LNCAP (cell line): ENCODE measurements at regions not wholly inside any gene's neighbourhood (a gene's known extent, or its start where the extent isn't known, plus 50 kb on each side); places are given as distances from the start of the nearest gene placed in this dataset.

Experiments used
- TF ChIP-seq, protein P1 (sequence below): fragments of 450-650 bp; IDR thresholded peaks from 2 replicates; pipeline ENCODE4 v1.5.1; 2017; ENCODE audit warnings: mild to moderate bottlenecking

- TF ChIP-seq, protein P1, sequence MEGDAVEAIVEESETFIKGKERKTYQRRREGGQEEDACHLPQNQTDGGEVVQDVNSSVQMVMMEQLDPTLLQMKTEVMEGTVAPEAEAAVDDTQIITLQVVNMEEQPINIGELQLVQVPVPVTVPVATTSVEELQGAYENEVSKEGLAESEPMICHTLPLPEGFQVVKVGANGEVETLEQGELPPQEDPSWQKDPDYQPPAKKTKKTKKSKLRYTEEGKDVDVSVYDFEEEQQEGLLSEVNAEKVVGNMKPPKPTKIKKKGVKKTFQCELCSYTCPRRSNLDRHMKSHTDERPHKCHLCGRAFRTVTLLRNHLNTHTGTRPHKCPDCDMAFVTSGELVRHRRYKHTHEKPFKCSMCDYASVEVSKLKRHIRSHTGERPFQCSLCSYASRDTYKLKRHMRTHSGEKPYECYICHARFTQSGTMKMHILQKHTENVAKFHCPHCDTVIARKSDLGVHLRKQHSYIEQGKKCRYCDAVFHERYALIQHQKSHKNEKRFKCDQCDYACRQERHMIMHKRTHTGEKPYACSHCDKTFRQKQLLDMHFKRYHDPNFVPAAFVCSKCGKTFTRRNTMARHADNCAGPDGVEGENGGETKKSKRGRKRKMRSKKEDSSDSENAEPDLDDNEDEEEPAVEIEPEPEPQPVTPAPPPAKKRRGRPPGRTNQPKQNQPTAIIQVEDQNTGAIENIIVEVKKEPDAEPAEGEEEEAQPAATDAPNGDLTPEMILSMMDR = no peak
These were observed 382.3 kb upstream of the MTPN start for GRCh38 chr7:136359333-136359903.

- TF ChIP-seq, protein P1 = no peak
These were observed 376.1 kb upstream of the MTPN start for GRCh38 chr7:136353287-136353686.

DNA sequence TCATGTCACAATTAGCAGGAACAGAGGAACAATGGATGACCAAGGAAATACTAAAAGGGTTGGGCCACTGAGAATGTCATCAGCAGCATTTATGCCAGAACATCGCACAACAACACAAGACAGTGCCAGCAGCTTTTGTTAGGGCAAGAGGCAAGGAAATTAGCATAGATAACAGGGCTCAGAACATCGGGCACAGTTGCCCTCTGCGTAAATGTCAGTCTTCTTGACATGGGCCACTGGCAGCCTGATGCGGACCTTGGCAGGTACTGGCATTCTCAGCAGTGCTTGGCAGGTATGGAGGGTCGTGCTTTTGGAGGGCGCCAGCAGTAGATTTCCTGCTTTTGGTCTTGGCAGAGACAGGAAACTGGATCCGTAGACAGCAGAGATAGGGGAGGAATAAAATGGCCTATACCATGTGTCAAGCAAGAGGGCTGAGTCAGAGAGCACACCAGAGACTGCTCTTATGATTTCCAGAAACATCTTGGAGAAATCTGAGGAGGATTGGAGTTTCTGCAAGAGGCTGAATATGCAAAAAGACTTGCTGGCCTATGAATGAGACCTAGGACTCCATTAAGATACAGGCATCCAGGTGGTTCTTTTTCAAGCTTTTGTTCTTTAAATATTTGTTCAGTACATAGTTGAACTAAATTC is 371.5 kb upstream of the MTPN start:
- TF ChIP-seq, protein P1 = no peak

- TF ChIP-seq, protein P1 = no peak
These were observed 371.0 kb upstream of the MTPN start for GRCh38 chr7:136348142-136348541.

DNA sequence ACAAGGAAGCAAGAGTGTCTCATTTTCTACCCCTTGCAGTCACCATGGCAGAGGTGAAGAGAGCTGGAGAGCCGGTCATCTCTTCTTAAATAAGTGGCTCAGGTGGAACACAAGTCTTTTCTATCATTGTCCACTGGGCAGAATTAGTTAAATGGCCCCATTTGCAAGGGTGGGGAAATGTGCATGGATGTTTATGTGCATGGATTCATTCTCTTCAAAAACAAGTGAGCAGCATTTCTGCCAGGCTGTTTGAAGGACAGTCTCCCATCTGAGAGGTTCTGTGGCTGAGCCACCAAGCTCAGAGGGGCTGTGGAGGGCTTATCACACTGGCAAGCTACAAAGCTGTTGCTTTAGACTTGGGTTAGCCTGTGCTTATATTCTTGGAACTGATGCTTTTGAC is 370.3 kb upstream of the MTPN start:
- TF ChIP-seq, protein P1 = no peak

- TF ChIP-seq, protein P1 = no peak
These were observed 365.1 kb upstream of the MTPN start for GRCh38 chr7:136342251-136342650.

- TF ChIP-seq, protein P1 = no peak
These were observed 362.3 kb upstream of the MTPN start for GRCh38 chr7:136339464-136339863.
